Ramos (cell line): ENCODE measurements at regions not wholly inside any gene's neighbourhood (a gene's known extent, or its start where the extent isn't known, plus 50 kb on each side); places are given as distances from the start of the nearest gene placed in this dataset.

Experiments used
- in situ Hi-C: fragments of 300-500 bp; cut with MboI; formaldehyde crosslinking; loops from one replicate; pipeline ENCODE4 v1.14.3; 2022; ENCODE audit warnings: low sequenced_read_pairs; ENCODE audit not compliant: unreplicated experiment

- in situ Hi-C loops, result no loop called here
Measured at GRCh38 chr13:84082462-84082861, 200.2 kb upstream of the SLITRK1 start.

- in situ Hi-C loops, result no loop called here
Measured at GRCh38 chr13:84080748-84081530, 198.7 kb upstream of the SLITRK1 start.

GRCh38 chr13:84077271-84077670 is 195.0 kb upstream of the SLITRK1 start:
- in situ Hi-C loops, result no loop called here

GRCh38 chr13:84076280-84076679 is 194.0 kb upstream of the SLITRK1 start:
- in situ Hi-C loops, result no loop called here

- in situ Hi-C loops, result no loop called here
Measured at GRCh38 chr13:84050536-84050935, 168.3 kb upstream of the SLITRK1 start.

- in situ Hi-C loops, result no loop called here
Measured at GRCh38 chr13:84049443-84050219, 167.4 kb upstream of the SLITRK1 start.

GRCh38 chr13:84044805-84045204 is 162.5 kb upstream of the SLITRK1 start:
- in situ Hi-C loops, result no loop called here

GRCh38 chr13:84038001-84038400 is 155.7 kb upstream of the SLITRK1 start:
- in situ Hi-C loops, result no loop called here

GRCh38 chr13:84032116-84032515 is 149.8 kb upstream of the SLITRK1 start:
- in situ Hi-C loops, result no loop called here

- in situ Hi-C loops, result no loop called here
Measured at GRCh38 chr13:84031120-84031519, 148.8 kb upstream of the SLITRK1 start.

GRCh38 chr13:84029396-84029795 is 147.1 kb upstream of the SLITRK1 start:
- in situ Hi-C loops, result no loop called here

GRCh38 chr13:84025824-84026223 is 143.6 kb upstream of the SLITRK1 start:
- in situ Hi-C loops, result no loop called here

- in situ Hi-C loops, result no loop called here
Measured at GRCh38 chr13:83996415-83996814, 114.1 kb upstream of the SLITRK1 start.

GRCh38 chr13:83995930-83996329 is 113.7 kb upstream of the SLITRK1 start:
- in situ Hi-C loops, result no loop called here

GRCh38 chr13:83992566-83993358 is 110.5 kb upstream of the SLITRK1 start:
- in situ Hi-C loops, result no loop called here

- in situ Hi-C loops, result no loop called here
Measured at GRCh38 chr13:83987394-83987793, 105.1 kb upstream of the SLITRK1 start.

GRCh38 chr13:83984793-83985192 is 102.5 kb upstream of the SLITRK1 start:
- in situ Hi-C loops, result no loop called here

GRCh38 chr13:83980331-83980730 is 98.1 kb upstream of the SLITRK1 start:
- in situ Hi-C loops, result no loop called here

- in situ Hi-C loops, result no loop called here
Measured at GRCh38 chr13:83975655-83976165, 93.4 kb upstream of the SLITRK1 start.

- in situ Hi-C loops, result no loop called here
Measured at GRCh38 chr13:83958531-83958930, 76.3 kb upstream of the SLITRK1 start.

GRCh38 chr13:83955011-83955410 is 72.7 kb upstream of the SLITRK1 start:
- in situ Hi-C loops, result no loop called here
